Osteoblast (primary cell): ENCODE measurements at regions not wholly inside any gene's neighbourhood (a gene's known extent, or its start where the extent isn't known, plus 50 kb on each side); places are given as distances from the start of the nearest gene placed in this dataset.

Experiments
- DNase-seq: peaks from one replicate; pipeline ENCODE4 v3.0.0; 2011; ENCODE audit warnings: low spot score, mixed read lengths; ENCODE audit not compliant: insufficient read length; ENCODE audit errors: missing footprints
- H2AFZ ChIP-seq: 2 replicates; pipeline ENCODE4 v1.6.0; 2011; ENCODE audit warnings: mild to moderate bottlenecking, low read length
- H3K27ac ChIP-seq: 2 replicates; pipeline ENCODE4 v1.5.1; 2011; ENCODE audit warnings: mild to moderate bottlenecking, low read depth, low read length, moderate library complexity
- H3K27me3 ChIP-seq: 2 replicates; pipeline ENCODE4 v1.6.0; 2012; ENCODE audit warnings: mild to moderate bottlenecking, control low read depth, inconsistent platforms, low read length, moderate library complexity; ENCODE audit not compliant: insufficient read depth
- H3K36me3 ChIP-seq: 2 replicates; pipeline ENCODE4 v1.5.1; 2011; ENCODE audit warnings: mild to moderate bottlenecking, low read length, control low read depth, moderate library complexity; ENCODE audit not compliant: insufficient read depth
- H3K4me1 ChIP-seq: 2 replicates; pipeline ENCODE4 v1.5.1; 2011; ENCODE audit warnings: mild to moderate bottlenecking, low read length, control low read depth, moderate library complexity; ENCODE audit not compliant: insufficient read depth
- H3K4me2 ChIP-seq: 2 replicates; pipeline ENCODE4 v1.6.0; 2011; ENCODE audit warnings: mild to moderate bottlenecking, low read length; ENCODE audit not compliant: insufficient read depth
- H3K4me3 ChIP-seq: fragments of 200-600 bp; sonication (generic); 3 replicates; pipeline ENCODE4 v1.5.1; 2012; ENCODE audit warnings: mild to moderate bottlenecking, low read length, inconsistent platforms; ENCODE audit not compliant: insufficient read depth
- H3K79me2 ChIP-seq: 2 replicates; pipeline ENCODE4 v1.6.0; 2012; ENCODE audit warnings: mild to moderate bottlenecking, low read length, control low read depth, inconsistent platforms; ENCODE audit not compliant: insufficient read depth
- H3K9me3 ChIP-seq: 2 replicates; pipeline ENCODE4 v1.5.1; 2011; ENCODE audit warnings: low read depth, low read length, control low read depth
- H4K20me1 ChIP-seq: 2 replicates; pipeline ENCODE4 v1.6.0; 2012; ENCODE audit warnings: mild to moderate bottlenecking, low read length, control low read depth; ENCODE audit not compliant: insufficient read depth
- TF ChIP-seq, protein P1 (sequence below): IDR thresholded peaks from 2 replicates; pipeline ENCODE4 v1.5.1; 2011; ENCODE audit warnings: mild to moderate bottlenecking, low read depth, low read length, moderate library complexity; ENCODE audit errors: extremely low read depth

- Histone ChIP-seq H3K4me2 (no peak overlapping the region), H2AFZ (no peak overlapping the region), H3K9me3 (no peaks in the 10 kb centered on the region), H3K4me3 (no peak overlapping the region), H3K27ac (no peak overlapping the region), H3K36me3 (no peaks in the 10 kb centered on the region), H3K79me2 (no peaks in the 10 kb centered on the region), H3K27me3 (no peaks in the 10 kb centered on the region), H3K4me1 (no peaks in the 10 kb centered on the region), H4K20me1 (no peaks in the 10 kb centered on the region)
- DNase-seq: no peak
- TF ChIP-seq, protein P1, sequence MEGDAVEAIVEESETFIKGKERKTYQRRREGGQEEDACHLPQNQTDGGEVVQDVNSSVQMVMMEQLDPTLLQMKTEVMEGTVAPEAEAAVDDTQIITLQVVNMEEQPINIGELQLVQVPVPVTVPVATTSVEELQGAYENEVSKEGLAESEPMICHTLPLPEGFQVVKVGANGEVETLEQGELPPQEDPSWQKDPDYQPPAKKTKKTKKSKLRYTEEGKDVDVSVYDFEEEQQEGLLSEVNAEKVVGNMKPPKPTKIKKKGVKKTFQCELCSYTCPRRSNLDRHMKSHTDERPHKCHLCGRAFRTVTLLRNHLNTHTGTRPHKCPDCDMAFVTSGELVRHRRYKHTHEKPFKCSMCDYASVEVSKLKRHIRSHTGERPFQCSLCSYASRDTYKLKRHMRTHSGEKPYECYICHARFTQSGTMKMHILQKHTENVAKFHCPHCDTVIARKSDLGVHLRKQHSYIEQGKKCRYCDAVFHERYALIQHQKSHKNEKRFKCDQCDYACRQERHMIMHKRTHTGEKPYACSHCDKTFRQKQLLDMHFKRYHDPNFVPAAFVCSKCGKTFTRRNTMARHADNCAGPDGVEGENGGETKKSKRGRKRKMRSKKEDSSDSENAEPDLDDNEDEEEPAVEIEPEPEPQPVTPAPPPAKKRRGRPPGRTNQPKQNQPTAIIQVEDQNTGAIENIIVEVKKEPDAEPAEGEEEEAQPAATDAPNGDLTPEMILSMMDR: no peak
Observed at GRCh38 chr14:36438883-36439282, 81.1 kb downstream of the NKX2-1 start.

- no peaks in the 10 kb centered on the region for H3K4me1 ChIP-seq
- no peaks in the 10 kb centered on the region for H3K9me3 ChIP-seq
- H3K27ac ChIP-seq: no peak overlapping the region
- no peak overlapping the region for H2AFZ ChIP-seq
- no peaks in the 10 kb centered on the region for H3K27me3 ChIP-seq
- H3K4me3 ChIP-seq: no peak overlapping the region
- TF ChIP-seq, protein P1: no peak
- no peak for DNase-seq
- H3K79me2 ChIP-seq: no peaks in the 10 kb centered on the region
- no peaks in the 10 kb centered on the region for H4K20me1 ChIP-seq
- no peak overlapping the region for H3K4me2 ChIP-seq
- no peaks in the 10 kb centered on the region for H3K36me3 ChIP-seq
Observed at GRCh38 chr14:36430662-36431084, 89.4 kb downstream of the NKX2-1 start.

- Histone ChIP-seq H3K36me3 (no peaks in the 10 kb centered on the region), H3K4me2 (no peak overlapping the region), H3K9me3 (no peaks in the 10 kb centered on the region), H3K27me3 (no peaks in the 10 kb centered on the region), H3K79me2 (no peaks in the 10 kb centered on the region), H3K4me1 (no peaks in the 10 kb centered on the region), H3K4me3 (no peak overlapping the region), H4K20me1 (no peaks in the 10 kb centered on the region), H3K27ac (no peak overlapping the region), H2AFZ (no peak overlapping the region)
- TF ChIP-seq, protein P1: no peak
- no peak for DNase-seq
Observed at GRCh38 chr14:36430169-36430568, 89.9 kb downstream of the NKX2-1 start.

DNA sequence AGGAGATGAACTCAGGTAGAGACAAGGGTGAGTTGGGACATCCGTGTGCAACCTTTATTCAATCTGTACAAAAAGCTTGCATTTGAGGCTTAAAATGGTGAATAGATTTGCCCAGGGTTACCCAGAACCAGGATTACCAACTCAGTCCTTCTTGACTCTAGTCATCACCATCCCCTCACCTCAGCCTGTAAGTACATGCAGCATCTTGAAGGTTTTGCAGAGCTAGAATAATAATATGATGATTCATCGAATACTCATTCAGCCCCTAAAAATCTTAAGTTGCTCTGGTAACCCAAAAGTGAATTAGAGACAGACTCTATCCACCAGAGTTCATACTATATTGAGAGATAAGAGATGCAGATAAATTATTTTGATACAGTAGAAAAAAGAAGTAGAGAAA, 90.3 kb downstream of the NKX2-1 start:
- Histone ChIP-seq H3K27ac (no peak overlapping the region), H3K9me3 (no peaks in the 10 kb centered on the region), H3K4me1 (no peaks in the 10 kb centered on the region), H4K20me1 (no peaks in the 10 kb centered on the region), H3K79me2 (no peaks in the 10 kb centered on the region), H3K4me2 (no peak overlapping the region), H3K36me3 (no peaks in the 10 kb centered on the region), H2AFZ (no peak overlapping the region), H3K4me3 (no peak overlapping the region), H3K27me3 (no peaks in the 10 kb centered on the region)
- DNase-seq: no peak
- TF ChIP-seq, protein P1: no peak
